ENCODE measurements at regions not wholly inside any gene's neighbourhood (a gene's known extent, or its start where the extent isn't known, plus 50 kb on each side); places are given as distances from the start of the nearest gene placed in this dataset.

DNA sequence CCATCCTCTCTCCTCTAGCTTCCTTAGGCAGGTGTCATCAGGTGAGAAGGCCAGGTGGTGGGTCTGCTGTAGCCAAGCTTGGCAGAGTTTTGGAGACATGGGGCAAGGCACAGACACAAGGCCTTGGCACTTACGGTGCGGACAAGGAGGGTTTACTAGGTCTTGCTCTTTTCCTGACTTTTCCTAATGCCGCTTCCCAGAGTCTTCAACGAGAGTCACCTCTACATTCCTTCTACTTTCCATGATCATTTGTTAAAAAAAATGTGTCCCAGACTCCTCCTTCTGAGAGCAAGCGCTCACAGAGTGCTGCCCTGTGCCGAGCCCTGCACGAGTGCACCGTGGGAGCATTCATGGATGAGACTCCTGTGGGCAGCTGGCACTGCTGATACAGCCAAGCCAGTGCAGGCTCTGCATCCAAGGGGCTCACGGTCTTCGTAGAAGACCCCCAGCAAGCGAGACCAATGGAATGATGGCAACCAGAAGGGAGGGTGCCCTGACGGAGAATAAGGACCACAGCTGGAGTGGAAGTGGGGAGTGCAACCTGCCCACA is 243.0 kb upstream of the MKI67 start (continued):
- no peak for TF ChIP-seq MAX (CRISPR knock-in tag; IDR thresholded peaks at IDR 0.05)
- TF ChIP-seq ZNF134 (CRISPR knock-in tag; conservative IDR thresholded peaks at IDR 0.05), result no peak
- no peak for TF ChIP-seq KLF13 (tag; IDR thresholded peaks at IDR 0.05; ENCODE audit: borderline replicate concordance, low read depth)
- no peak for TF ChIP-seq NELFE (IDR thresholded peaks at IDR 0.05; ENCODE audit: insufficient read depth, insufficient read length)
- TF ChIP-seq, protein P1, sequence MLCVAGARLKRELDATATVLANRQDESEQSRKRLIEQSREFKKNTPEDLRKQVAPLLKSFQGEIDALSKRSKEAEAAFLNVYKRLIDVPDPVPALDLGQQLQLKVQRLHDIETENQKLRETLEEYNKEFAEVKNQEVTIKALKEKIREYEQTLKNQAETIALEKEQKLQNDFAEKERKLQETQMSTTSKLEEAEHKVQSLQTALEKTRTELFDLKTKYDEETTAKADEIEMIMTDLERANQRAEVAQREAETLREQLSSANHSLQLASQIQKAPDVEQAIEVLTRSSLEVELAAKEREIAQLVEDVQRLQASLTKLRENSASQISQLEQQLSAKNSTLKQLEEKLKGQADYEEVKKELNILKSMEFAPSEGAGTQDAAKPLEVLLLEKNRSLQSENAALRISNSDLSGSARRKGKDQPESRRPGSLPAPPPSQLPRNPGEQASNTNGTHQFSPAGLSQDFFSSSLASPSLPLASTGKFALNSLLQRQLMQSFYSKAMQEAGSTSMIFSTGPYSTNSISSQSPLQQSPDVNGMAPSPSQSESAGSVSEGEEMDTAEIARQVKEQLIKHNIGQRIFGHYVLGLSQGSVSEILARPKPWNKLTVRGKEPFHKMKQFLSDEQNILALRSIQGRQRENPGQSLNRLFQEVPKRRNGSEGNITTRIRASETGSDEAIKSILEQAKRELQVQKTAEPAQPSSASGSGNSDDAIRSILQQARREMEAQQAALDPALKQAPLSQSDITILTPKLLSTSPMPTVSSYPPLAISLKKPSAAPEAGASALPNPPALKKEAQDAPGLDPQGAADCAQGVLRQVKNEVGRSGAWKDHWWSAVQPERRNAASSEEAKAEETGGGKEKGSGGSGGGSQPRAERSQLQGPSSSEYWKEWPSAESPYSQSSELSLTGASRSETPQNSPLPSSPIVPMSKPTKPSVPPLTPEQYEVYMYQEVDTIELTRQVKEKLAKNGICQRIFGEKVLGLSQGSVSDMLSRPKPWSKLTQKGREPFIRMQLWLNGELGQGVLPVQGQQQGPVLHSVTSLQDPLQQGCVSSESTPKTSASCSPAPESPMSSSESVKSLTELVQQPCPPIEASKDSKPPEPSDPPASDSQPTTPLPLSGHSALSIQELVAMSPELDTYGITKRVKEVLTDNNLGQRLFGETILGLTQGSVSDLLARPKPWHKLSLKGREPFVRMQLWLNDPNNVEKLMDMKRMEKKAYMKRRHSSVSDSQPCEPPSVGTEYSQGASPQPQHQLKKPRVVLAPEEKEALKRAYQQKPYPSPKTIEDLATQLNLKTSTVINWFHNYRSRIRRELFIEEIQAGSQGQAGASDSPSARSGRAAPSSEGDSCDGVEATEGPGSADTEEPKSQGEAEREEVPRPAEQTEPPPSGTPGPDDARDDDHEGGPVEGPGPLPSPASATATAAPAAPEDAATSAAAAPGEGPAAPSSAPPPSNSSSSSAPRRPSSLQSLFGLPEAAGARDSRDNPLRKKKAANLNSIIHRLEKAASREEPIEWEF (CRISPR knock-in tag; IDR thresholded peaks at IDR 0.05), result no peak

Data from K562 (cell line).